GM21737 (cell line): ENCODE measurements at regions not wholly inside any gene's neighbourhood (a gene's known extent, or its start where the extent isn't known, plus 50 kb on each side); places are given as distances from the start of the nearest gene placed in this dataset.

Experiments
- ATAC-seq: cut with Tn5 transposase; IDR thresholded peaks from one replicate; pipeline ENCODE4 v1.9.1; 2021; ENCODE audit warnings: mild to moderate bottlenecking, moderate library complexity; ENCODE audit not compliant: unreplicated experiment

DNA sequence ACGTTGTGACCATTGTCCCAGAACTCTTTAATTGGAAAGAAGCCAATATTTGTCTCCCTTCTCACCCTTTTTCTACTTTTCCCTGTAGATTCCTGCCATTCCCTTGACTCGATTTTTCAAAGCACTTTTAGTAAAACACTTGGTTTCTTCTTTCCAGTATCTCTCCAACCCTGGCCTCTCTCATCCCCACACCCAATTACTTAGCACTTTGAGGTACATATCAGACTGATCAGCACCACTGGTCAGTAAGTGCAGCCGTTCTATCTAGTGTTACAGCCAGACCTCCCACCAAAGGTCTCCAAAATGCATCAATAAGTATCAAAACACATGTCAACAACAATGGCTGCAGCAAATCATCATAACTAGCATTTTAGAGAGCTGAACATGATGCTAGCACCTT, 141.9 kb downstream of the BTG1 start:
- no peak for ATAC-seq

DNA sequence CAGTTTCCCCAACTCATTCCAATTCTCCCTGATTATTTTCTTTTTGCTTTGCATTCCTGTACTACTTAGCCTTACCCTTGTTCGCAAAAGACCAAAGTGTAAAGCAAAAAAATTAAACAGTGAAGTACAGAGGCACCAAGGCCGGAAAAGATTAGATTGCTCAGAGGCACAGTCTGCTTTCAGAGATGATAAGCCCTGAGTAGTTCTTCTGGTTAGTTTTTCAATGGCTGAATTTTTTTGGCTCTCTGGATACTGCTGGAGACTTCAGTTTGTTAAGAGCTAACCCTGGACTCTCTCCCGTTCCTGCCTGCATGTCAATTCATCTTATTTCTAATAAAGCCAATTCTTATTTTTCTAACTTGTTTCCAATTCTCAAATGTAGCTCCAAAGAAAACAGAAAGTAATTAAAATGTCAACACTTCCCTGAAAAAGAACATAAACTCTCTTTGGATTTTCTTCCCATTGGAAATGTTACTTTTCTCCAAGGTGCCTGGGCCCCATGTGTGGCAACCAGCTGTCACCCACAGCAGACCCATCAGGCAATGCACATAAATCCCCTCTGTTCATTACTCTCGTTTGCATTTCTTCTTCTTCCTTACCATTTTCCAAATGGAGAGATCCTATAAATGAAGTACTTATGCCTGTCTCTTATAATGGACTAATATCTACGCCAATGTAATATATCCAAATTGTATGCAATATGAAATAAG, 142.8 kb downstream of the BTG1 start:
- no peak for ATAC-seq

DNA sequence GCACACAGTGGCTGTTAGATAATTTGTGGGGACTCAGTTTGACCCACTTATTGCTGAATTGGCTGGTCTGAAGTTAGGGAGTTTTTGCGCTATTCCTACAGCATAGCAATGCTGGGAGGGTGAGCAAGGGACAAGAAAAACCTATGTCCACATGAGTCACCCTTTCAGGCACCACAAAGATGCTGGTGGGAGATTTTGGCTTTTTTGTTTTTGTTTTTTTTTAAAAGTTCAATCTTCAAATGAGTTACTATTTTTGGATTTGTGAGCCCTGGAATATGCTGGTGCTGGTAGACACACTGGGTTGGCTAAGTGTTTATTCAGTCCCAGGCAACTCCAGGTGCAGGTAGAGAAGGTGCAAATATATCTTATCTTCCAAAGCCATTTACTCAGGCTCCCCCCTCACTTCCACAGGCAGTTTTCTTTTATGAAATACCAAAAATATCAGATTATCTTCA, 143.4 kb downstream of the BTG1 start:
- no peak for ATAC-seq

DNA sequence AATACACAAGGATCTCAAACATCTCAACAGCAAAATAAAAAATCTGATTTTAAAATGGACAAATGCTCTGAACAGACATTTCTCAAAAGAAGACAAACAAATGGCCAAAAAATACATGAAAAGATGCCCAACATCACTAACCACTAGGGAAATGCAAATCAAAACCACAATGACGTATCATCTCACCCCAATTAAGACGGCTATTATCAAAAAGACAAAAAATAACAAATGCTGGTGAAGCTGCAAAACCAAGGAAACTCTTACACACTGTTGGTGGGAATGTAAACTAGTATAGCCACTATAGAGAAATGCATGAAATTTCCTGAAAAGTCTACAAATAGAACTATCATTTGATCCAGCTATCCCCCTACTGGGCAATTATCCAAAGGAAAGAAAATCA, 145.0 kb downstream of the BTG1 start:
- no peak for ATAC-seq

DNA sequence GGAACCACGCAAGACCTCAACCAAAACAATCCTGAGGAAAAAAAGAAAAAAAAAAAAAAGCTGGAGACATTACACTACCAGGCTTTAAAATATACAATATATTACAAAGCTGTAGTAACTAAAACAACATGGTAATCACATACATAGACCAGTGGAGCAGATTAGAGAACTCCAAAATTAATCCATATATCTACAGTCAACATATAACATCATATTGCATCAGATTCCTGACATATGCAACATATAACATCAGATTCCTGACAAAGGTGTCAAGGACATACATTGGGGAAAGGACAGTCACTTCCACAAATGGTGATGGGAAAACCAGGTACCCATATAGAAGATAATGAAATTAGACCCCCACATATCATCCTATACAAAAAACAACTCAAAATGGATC, 145.8 kb downstream of the BTG1 start:
- no peak for ATAC-seq

DNA sequence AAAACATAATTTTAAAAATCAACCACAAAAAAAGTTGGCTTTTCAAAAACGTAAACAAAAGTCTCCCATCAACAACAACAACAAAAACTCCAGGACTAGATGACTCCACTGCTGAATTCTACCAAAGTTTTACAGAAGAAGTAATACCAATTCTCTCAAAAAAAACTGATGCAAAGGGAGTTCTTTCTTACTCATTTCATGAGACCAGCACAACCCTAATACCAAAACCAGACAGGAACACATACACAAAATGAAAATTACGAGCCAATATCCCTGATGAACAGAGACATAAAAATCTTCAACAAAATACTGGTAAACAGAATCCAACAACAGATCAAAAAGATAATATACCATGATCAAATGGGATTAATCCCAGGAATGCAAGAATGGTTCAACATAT, 147.3 kb downstream of the BTG1 start:
- ATAC-seq = no peak

DNA sequence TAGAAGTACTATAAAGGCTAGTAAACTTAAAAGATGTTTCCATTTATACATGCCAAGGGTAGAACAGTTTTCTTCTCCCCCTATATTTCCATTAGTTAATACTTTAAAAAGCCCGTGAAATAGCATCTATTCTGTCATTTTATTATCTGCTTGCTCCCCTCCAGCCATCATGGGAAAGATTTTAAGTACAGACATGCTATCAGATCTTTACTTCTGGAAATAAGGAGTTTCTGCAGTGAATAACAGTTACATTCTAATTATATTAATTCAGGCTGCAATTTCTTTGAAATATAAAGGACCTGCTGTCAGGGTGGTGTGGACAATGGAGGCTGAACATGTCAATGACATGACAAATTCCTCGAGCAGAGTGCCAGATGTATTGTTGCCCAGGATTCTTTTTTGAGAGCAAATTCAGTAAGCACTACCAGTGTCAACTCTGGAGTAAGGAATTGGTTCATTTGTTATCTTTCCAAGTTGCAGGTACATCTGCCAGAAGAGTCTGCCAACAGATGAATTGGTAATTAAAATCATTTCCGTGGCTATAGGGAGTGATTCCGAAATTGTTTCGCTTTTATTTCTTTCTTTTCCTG, 151.3 kb downstream of the BTG1 start:
- no peak for ATAC-seq

DNA sequence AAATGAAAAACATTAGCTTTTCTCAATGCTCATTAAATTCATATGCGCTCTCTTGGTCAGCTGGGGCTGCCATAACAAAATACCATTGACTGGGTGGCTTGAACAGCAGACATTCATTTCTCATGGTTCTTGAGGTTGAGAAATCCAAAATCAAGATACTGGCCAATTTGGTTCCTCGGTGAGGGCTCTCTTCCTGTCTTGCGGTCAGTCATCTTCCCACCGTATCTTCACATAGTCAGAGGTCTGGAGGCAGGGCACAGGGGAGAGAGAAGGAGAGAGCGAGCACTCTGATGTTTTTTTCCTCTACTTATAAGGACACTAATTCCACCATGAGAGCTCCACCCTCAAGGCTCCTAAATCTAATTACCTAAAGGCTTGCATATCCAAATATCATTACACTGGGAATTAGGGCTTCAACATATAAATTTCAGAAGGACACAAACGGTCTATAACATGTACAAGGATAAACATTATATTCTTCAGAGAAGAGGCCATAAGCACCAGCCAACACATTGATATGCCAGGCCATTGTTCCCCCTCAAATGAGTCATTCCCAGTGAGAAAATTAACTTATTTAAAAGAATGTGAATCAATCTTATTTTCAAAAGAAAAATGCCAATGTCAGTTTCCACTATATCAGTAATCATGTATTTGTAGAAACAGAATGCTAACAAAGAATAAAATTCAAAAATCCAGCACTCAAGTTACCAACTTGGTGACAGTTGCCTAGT, 152.2 kb downstream of the BTG1 start:
- no peak for ATAC-seq

DNA sequence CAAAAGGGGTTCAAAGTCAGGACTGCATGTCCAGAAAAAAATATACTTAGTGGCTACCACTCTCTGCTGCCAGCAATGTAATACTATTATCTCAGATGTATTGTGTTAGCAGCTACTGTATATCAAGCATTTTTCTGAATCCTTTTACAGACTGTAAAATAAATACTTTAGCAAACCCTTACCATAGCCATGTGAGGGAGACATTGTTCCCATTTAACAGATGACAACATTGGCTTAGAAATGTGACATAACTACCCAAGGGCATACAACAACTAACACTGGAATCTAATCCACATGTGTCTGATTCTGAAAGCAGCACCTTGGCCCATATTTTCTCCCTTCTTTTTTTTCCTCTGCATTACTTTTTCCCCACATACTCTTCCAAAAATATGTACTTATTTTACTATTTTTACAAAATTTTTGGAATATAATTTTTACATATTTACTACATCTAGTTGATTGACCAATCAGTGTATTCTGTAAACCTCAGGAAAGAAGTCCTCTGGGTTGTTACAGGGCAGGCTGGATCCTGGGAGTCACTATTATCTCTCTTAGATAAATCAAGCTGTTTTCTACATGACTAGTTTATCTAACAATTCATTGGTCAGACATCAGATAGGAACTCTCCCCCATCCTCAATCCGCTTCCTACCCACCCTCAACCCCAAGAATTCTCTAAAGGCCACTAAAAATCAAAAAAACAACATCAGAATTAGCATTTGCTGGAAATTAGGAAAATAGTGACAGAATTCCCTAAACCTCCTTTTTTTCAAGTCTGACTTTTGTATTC, 154.1 kb downstream of the BTG1 start:
- ATAC-seq = no peak

DNA sequence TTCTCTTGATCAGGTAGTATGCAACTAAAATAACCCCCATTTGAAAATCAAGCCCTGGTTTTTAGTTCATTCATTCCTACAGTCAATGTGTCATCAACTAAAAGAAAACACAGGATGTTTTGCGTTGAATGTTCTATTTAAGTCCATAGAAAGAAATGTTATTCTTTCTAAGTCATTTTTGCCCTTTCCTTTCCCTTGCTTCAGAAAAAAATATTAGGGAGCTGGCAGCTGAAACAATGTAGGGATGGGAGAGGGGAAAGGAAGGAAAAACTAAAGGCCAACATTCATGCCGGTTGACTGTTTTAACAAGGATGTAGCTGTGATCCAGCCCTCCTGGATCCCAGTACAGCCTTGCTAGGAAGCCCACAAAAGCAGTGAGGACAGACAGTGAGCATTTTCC, 155.1 kb downstream of the BTG1 start:
- ATAC-seq = no peak

DNA sequence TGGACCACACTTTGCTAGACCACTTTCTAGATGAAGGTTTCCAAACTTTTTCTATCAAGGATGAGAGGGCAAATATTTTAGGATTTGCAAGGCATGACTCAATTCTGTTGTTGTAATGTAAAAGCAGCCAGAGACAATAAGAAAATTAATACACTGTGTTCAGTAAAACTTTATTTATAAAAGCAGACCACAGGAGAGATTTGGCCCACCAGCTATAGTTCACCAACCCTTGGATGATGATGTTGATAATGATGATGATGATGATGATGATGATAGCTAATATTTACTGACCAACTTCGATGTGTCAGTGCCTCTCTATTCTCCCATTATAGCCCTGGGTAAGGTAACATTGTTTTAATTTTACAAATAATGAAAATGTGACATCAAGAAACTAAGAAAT, 156.5 kb downstream of the BTG1 start:
- ATAC-seq = no peak

DNA sequence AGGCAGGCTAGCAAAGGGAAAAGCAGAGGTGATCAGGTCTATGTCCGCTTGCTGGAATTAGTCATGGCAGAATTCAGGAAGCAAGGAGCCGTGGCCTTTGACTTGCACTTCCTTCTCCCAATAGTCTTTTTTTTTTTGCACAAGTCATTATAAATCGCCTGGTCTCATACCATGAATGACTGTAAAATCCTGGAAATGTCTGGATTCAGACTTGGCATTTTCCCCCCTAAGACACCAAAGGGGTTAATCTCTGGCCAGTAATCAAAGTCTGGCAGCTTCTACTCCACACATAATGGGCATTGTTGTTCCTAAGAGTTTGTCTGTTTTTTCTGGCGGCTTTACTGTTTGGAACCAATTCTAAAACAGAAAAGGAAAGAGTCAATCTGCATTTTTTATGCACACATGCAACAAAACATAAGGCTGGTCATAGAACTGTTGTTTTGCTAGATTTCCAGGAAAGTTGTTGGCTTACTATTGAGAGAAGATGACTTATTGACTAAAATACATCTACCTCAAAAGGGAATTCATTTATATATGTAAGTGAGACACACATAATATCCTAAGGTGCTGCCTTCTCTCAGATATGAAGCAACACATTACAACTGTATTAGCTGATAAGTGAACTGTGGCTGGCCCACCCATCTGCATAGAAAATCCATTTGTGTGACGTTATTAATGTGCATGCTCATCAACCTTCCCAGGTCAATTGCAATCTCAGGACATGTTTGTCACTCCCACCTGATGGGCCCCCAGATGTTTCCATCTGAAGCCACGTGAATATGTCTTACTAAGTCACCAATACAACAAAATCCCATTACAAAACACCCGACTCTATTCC, 157.3 kb downstream of the BTG1 start:
- ATAC-seq = no peak

DNA sequence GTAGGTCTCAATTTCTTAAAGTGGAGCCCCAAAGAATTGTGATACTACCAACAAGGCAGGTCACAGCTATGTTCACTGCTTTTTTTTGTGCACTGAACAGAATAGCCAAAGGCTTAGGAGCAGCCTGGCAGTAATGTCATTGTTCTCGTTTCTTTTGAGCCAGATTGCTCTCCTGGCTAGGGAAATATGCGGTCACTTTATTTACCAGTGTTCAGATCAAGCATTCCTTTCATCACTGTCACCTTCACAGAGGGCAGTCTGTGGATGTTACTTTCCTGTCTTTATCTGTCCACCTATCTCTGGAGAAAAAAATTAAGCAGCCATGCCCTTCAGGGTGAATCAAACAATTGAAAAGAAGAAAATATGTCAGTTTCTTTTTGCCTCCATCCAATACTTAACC, 159.6 kb downstream of the BTG1 start:
- ATAC-seq = no peak

DNA sequence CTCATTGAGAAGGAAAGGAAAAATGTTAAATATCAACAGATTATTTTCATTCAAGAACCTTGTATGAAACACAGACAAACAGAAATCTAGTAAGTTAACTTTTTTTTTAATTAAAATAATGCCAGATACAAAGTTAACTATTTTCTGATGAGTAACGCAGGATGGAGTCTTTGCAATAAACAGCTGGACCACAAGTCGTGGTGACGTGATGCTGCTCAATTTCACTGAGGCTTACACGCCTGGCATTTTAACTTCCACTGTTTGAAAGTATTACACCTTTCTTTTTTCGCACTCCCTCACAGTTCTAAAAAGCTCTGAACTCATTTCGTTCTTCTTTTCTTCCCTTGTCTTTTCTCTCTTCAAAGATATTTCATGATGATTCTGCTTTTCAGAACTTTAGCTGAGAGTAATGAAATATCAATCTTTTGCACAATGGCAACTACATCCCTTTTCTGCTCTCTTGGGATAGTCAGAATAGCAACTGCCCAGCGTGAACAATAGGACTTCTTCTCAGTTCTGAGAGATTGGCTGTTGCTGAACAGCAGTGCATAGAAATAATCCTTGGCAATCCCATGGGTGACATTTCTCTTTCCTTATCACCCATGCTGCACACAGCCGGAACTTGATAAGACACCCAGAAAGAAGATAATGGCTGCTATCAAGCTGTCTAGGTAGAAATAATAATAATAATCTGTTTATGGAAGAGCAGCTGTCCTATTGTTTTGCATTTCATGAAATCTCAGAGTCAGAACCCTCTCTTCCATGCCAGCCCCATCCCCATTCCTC, 160.5 kb downstream of the BTG1 start:
- no peak for ATAC-seq

DNA sequence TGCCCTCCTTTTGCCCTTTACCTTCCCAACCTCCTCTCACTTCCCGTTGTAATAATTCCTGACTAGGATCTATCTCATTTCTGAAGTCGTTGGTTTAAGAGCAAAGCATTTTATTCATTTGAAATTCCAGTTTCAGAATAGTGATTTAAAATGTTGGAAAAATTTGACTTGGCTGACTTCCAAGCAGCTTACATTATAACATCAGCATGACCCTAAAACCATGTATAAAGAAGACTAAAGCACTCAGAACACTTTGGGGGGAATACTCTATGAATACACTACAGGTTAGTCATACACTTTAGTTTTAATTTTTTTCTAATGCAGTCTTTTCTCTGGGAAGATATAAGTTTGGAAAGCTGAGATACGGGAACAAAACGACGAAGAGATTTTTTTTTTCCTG, 161.1 kb downstream of the BTG1 start:
- no peak for ATAC-seq

DNA sequence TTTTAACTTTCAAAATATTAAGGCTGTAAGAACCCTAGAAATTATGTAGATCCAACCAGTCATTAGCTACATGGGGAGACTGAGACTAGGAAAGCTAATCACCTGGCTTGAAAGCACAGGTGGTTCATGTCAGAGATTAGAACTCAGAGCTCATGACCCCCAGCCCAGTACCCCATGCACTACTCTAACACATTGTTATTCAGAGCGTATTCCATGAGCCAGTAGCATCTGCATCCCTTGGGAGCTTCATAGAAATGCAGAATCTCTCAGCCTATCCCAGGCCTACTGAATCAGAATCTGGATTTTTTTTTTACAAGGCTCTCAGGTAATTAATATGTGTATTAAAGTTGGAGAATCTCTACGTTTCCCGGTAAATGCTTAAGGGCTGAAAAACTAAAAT, 161.7 kb downstream of the BTG1 start:
- ATAC-seq = no peak

DNA sequence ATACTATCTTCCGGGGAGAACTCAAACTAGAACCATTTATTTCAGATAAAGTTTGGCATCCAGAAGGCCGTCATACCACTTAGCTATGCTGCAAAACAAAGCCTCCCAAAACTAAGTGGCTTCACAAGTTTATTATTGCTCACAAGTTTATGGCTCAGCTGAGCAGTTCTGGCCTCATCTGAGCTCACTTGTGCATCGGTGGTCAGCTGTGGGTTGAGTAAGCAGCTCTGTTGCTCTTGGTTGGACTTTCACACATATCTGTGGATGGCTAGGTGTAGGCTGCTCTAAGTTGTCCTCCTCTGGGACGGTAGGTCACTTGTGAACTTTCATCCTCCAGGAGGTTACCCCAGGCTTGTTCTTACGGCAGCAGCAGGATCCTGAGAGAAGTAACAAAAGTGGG, 162.7 kb downstream of the BTG1 start:
- no peak for ATAC-seq

DNA sequence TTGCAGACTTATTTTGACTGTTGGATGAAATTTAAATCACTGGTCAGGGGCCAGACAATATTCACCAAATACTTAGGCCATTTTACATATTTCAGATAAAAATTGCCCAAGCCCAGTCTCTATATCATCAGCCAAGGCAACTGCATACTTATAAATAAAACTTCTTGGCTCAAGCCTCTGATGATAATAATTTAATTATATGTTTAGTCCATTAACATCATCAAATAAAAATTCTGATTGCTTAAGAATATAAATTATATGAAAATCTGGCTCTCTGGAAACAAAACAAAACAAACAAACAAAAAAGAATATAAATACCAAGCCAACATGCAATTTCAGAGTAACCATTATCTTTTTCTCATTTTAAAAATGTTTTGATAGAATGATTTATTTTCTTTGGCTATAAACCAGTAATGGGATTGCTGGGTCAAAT, 165.2 kb downstream of the BTG1 start:
- ATAC-seq = no peak

DNA sequence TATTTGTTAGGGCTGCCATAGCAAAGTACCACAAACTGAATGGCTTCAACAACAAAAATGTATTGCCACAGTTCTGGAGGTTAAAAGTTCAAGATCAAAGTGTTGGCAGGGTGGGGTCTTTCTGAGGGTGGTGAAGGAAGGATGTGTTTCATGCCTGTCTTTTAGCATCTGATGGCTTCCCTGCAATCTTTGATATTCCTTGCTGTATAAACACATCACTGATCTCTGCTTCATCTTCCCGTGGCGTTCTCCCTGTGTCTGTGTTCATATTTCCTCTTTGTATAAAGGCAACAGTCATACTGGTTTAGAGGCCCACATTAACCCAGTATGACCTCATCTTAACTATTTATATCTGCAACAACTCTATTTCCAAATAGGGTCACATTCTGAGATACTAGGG, 167.5 kb downstream of the BTG1 start:
- ATAC-seq = no peak

DNA sequence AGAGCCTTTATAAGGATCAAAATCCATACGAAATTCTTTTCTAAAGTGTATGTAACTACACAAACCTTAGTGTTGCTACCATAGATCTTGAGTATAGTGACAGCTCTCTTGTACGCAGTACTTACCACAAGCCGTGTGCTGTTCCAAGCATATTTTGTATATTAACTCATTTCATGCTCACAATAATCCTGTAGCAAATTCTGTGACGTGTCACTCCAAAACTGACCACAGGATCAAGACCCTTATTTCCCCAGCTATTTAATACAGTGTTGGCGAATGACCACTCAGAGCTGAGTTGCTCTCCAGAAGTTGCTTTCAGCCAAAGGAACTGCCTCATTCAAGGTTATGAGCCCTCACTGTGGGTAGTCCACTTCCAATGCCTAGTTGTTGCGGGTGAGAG, 169.8 kb downstream of the BTG1 start:
- ATAC-seq = no peak
